Muscle of back (tissue), 3 donors: ENCODE measurements at regions not wholly inside any gene's neighbourhood (a gene's known extent, or its start where the extent isn't known, plus 50 kb on each side); places are given as distances from the start of the nearest gene placed in this dataset.
A peak's percentile ranks its signal among the peaks of the same experiment; 100 is the strongest.
"Not testable (repeated sequence)": the region's sequence is repeated elsewhere in the genome, so short reads cannot be mapped to it uniquely, and the experiment has no call there.

ENCODE experiments used
- DNase-seq, 3 donors: peaks; one replicate each; pipeline versions ENCODE4 v3.0.0 to v3.0.0-alpha.2; 2013

DNA sequence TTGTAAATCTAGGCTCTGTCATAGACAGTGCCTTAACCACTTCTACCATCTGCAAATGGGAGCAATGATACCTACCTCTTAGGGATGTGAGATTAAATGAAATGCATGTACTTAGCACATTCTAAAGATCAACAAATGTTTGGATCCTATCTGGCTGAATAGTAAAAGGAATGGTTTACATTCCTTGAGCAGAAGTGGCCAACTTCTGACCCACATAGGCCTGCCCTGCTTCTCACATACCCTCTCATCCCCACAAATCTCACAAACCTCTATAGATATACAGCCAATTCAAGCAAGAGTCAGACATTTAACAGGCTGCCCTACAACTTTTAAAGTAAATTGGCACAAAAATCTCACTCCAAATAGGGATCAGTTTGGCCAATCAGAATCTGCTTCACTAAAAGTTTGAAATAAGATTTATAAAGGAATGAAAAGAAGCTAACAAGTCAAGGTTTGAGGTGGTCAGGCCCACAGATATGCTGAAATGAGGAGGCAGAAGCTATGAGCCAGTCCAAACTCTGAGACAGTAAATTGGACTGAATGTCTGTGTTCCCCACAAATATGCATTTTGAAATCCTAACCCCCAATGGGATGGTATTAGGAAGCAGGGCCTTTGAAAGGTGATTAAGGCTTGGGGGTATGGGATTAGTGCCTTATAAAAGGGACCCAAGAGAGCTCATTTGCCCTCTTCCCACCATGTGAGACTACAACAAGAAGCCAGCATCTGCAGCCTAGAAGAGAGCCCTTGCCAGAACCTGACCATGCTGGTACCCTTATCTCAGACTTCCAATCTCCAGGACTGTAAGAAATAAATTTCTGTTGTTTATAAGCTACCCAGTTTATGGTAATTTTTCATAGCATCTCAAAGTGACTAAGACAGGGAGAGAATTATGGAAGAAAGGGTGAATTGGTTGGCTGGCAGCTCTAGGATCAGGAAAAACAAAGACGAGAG lies 227.8 kb upstream of the RBMS1 start:
- DNase-seq: no peak

DNA sequence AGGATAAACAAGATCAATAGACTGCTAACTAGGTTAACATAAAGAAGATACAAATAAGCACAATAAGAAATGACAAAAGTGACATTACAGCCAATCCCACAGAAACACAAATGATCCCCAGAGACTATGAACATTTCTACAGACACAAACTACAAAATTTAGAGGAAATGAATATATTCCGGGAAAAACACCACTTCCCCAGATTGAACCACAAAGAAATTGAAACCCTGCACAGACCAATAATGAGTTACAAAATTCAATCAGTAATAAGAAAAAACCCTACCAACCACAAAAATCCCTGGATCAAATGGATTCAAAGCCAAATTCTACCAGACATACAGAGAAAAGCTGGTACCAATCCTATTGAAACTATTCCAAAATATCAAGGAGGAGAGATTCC lies 232.4 kb upstream of the RBMS1 start:
- no peak for DNase-seq

DNA sequence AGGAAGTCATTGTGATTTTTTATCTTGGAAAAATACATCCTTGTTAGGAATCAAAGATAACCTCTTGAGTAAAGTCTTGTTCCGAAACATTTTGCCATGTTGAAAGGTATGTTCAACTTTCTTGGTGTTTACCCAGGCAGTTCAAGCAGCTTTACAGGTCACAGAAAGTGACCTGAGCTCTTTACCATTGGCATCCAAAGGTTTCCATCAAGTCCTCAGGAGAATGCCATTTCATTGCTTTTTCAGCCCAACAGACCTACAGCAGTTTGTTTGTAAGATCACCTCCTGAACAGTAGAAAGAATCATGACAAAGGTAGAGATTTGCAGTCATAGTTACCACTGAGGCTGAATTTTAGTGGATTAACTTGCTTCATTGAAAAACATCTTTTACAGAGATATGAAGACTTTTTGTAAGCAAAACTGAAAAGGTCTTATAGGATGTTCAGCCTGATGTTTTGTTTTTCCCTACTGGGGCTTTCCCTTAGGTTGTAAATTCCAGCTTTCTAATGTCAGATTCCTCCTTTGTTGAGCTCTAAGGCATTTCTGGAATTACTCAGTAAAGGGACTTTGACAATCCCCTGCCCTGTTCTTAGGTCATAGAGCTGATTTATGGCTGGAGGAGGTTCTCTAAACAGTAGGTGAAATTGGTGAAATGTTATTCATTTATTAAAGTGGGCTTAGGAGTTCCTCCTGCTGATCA lies 236.8 kb upstream of the RBMS1 start:
- DNase-seq: no peak

DNA sequence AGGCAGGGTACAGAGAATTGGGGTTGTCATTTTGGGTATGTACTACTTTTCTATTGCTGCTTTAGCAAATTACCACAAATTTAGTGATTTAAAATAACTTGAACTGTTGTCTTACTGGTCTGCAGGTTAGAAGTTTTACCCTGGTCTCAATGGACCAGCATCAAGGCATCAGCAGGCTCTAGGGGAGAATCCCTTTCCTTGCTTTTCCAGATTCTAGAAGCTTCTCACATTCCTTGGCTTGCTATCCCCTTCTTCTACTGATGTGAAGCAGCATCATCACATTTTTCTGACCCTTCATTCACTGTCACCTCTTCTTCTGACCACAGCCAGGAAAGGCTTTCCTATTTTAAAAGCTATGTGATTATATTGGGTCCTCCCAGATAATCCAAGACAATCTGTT lies 237.8 kb upstream of the RBMS1 start:
- DNase-seq: no peak

DNA sequence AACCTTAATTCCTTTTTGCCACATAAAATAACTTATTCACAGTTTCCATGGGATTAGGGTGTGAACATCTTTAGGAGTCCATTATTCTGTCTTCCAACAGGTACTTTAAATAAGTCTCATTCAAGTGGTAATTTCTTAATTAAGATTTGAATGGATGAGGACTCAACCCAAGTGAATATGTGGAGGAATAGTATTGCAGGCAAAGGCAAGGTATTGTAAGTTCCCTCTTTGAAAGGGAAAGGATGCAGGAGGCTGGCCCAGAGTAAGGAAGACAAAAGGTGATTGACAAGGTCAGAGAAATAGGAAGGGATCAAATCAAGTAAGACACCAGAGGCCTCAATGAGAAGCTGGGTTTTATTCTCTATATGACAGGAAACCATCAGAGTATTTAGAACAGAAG lies 238.2 kb upstream of the RBMS1 start:
- no peak for DNase-seq

DNA sequence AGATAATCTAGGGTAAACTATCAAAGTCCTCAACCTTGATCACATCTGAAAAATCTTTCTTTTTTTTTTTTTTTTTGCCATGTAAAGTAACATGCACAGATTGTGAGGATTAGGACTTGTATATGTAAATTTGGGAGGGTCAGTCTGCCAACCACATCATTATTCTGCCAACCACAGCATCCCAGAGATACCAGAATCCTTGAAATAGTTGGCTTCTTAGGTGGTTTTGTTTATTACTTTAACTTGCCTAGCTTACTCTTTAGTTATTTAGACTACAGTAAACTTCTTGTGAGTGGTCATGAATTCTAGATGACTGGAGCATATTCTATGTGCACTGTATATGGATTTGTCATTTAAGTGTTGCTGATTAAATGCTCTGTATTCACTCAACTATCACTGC lies 242.1 kb upstream of the RBMS1 start:
- no peak for DNase-seq

DNA sequence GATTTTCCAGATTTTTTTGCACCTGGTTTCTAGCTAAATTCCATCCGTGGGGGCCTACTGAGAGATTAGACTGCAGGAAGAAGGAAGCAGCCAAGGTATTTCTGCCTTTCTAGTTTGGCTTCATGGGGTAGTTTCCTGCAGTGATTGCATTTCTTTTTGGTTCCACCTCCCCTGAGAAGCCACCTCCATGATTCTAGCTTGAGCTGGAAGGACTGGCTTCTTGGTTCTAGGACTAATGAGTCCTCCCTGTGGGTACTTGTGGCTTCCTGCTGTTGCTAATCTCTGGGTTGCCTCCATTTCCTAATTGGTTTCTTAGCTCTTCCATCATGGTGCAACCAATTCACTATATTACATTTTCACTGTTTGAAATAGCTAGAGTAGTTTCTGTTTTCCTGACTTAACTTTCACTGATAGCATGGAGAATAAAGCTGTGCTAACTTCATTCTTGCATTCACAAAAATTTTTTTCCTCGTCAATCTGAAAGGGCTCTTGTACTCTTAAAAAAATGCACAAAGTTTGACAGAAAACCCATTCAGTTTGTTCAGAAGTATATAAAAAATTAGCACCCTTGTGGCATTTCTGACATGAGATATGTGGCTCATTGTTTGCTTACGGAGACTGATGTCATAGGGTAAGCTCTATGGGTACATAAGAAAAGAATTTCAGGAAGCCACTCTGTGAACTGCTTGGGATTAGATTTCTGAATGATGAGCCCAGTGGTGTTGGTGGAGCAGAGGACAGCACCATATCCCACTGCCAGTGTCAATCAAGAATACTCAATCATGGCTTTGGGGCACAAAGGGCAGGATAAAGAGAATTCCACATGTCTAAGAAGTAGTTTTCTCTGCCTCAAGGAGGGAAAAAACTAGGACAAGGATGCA lies 242.8 kb upstream of the RBMS1 start:
- DNase-seq: peak in 1 of 3 donors; percentile 45

DNA sequence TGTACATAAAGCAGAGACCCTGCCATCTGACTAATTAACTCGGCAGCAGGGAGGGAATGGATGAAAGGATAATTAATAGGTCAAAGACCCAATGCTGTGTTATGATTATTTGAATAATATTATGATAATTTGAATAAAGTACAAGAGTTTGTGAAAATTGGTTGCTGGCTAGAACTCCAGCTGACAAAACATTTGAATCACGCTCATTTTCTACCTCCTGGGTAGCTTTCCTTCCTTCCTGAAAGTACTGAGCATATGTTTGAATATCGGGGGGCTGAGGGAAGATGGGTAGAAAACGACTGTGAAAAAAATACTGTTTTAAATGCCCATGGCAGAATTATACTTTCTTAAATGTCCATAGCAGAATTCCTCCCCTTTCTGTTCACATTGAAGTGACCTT lies 243.6 kb upstream of the RBMS1 start:
- DNase-seq: no peak

DNA sequence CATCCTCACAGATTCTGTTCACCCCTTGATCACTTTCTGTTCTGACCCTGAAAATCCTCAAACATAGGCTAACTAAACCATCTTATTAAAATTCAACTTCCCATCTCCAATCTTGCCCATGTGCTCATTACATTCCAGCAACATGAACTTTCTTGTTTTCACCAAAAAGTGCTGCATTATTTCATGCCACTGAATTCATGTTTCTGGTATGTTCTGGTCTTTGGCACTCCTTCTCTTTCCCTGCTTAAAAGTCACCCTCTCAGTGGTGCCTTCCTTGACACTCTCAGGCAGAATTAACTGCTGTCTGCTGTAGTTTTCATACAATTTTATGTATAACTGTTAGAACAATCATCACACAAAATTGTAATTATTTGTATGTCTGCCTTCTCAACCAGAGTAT lies 247.7 kb upstream of the RBMS1 start:
- no peak for DNase-seq

DNA sequence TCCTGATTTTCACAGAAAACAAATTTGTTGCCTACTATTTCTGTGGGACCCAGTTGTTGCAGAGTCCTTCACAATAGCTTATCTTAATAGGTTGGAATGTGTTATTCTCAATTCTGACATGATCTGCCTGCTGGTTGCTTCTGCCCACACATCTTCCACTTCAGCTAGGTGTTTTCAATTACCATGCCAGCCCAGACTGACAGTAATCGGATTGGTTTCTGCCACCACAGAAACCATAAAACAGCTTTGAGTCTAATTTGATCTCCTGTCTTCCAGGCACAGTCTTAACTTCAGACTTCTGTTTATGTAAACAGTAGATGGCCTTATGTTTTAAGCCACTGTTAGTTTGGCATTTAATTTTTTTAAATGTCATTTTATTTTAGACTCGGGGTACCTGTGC lies 248.2 kb upstream of the RBMS1 start:
- DNase-seq: no peak

DNA sequence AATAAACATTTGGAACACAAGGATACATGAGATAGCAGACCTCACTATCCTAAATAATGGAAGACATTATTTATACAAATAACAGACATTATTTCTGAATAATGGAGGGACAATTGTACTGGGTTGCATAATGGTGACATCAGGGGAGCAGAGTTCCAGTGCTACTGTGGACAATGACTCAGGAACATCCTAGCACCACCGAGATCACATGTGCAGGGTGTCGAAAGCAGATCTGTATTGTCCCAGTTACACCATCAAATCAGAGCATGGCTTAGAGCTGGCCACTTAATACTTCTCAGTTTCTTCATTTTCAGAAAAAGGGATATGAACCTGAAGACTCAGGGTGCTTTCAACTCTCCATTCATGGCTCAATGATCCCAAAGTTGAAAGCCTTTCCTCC lies 249.1 kb upstream of the RBMS1 start:
- no peak for DNase-seq

DNA sequence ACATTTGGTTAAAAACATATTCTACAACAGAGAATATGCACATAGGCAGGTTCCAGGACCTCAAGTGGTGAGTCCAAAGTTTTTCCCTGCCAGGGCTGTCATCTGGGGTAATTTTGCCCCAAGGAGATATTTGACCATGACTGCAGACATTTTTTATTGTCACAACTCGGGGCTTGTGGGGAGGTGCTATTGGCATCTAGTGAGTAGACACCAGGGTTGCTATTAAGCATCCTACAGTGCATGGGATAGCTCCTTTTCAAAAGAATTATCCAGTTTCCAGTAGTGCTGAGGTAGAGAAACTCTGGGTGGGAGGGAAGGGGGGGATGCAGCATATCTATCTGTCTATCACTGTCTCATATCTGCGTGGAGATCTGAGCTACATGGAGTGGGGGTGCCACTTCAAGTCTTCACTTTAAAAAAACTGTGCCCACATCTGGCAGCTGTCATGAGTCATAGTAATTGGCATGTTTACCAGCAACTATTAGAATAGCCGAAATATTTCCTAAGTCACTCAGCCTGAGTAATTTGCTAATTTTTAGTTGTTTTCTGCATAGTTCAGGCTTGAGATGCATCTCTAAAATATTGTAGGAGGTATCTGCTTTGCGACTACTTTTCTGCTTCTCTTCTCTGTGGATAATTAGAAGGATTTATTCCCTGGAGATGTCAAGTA lies 254.0 kb upstream of the RBMS1 start:
- DNase-seq: peak in 1 of 3 donors; percentile 71

DNA sequence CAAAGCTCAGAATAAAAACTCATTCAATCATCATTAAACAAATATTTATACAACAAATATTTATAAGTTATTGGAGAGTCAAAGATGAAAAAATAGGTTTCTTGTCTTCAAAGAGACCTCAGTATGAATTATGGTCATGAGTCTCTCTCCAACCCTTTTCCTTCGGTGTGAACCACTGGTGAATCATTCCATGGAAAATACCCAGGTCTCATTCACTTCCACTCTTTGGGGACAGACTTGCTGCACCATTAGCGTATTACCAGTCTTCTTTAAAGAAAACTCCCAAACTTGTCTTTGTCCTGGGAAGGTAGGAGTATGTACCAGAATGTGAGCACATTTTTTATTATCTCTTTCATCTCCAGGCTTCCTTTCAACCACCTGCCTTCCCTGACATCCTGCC lies 257.4 kb upstream of the RBMS1 start:
- DNase-seq: peak in 1 of 3 donors; percentile 28

DNA sequence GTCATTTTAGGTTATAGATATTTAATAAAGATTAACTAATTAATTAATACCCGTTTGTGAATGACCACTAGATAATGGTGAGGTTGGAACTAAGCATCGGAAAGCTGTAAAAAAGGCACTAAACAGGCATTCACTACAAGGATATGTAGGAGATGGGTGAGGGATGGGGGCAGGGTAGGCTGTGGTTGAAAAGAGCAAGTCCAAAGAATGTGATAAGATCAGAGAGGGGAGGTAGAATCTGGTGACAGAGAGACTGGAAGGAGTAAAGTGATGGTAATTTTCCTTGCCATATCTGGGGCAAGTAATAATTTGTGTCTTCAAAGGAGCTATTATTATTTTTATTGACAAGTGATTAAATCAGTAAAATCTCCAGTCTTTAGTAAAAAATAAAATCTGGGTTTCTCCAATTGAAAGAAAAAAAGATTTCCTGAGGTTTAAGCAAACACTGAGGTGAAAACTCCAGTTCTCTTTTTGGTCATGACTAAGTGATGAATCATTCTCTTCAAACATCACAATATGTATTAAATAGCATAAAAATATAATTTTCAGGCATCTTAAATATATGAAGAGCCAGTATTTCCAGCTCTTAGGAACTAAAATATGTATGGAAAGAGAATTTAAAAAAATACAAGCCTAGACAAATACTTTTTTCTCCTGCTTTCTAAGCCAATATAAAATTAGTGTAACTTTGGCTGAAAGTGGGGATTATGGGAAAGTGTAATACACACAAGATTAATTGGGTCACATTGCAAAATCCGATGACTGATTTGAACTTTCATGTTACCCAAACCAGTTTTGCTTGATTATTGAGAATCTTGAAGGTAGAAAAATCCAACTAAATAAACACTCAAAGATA lies 259.1 kb upstream of the RBMS1 start:
- peak in 1 of 3 donors; percentile 35 for DNase-seq

DNA sequence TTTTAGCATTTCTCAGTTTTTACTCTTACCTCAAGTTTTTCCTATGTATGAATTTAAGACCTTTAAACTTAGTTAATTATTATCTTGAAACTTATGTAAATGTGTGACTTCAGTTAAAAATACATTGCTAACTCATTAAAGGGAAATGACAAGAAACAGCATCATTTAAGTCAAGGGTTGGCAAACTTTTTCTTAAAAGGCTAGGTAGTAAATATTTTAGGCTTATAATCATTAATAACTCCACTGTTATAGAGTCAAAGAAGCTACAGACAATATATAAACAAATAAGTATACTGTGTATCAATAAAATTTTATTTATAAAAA lies 259.7 kb upstream of the RBMS1 start:
- no peak for DNase-seq

DNA sequence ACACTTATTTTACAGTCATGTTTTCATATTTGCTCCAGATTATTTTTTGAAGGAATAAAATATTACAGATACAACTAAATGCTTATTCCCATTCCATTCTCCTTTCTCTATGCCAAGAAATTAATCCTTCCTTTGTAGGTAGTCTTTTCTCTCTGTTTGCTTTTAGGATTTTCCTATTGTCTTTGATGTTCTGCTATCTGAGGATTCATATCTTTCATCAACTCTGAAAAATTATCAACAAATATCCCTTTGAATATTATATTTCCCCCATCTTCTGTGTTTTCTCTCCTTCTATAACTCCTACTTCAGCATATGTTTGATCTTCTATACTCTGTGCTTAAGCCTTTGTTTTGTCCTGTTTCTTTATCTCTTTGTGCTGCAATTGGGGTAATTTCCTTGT lies 260.4 kb upstream of the RBMS1 start:
- DNase-seq: no peak

DNA sequence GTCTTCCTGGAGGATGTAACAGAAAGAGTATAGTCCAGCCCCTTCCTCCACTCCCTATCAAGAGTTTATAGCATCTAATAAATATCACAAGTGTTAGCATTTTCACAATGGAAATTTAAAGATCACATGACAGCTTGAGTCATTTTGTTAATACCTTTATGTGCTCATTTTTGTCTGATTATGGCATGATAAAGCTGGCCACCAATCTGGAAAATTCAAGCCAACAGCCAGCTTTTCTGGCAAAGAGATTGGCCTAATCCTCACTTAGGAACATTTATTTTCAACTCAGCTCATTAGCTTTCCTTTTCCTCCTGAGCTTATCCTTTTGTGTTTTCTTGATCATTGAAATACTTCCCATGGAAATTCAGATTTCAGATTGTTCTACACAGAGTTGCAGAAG lies 262.9 kb upstream of the RBMS1 start:
- DNase-seq: no peak

DNA sequence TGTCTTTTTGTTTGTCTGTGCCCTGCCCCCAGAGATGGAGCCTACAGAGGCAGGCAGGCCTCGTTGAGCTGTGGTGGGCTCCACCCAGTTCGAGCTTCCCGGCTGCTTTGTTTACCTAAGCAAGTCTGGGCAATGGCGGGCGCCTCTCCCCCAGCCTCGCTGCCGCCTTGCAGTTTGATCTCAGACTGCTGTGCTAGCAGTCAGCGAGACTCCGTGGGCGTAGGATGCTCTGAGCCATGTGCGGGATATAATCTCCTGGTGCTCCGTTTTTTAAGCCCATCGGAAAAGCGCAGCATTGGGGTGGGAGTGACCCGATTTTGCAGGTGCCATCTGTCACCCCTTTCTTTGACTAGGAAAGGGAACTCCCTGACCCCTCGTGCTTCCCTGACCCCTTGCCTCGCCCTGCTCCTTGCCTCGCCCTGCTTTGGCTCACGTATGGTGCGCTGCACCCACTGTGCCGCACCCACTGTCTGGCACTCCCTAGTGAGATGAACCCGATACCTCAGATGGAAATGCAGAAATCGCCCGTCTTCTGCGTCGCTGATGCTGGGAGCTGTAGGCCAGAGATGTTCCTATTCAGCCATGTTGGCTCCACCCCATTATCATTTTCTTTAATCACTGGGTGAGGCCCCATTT lies 269.0 kb upstream of the RBMS1 start:
- DNase-seq: not testable (repeated sequence)

DNA sequence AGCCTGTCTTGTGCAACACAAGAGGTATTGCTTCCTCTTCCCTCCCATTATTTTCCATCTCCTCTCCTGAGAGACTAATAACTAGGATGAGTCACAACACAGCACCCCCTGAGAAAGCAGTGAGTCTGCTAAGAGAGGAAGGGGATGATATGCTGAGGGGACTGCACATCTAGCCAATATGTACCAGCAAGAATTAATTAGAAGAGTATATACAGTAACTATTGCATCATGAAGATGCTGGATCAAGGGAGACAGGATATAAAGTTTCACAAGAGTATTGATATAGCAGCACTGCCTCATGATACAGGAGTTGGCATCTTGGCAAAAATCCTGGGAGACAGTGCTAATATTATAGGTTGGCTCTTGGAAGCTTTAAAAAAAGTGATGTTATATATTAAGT lies 289.9 kb upstream of the RBMS1 start:
- DNase-seq: peak in 1 of 3 donors; percentile 2

DNA sequence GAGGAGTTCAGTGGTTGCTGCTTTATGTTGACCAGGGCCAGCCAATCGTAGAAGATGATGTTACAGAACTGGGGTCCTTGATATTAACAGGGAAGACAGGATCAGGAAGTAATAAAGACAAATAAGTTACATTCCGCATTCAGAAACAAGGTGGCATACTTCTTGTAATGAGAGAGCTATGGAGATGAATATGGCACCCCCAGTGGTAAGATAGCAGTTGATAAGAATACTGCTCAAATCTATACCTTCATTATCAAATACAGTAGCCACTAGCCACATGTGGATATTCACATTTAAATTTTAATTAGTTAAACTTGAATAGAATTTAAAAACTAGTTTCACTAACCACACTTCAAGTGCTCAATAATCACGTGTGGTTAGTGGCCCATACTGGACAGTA lies 290.4 kb upstream of the RBMS1 start:
- DNase-seq: no peak
